Stimulated activated memory B cell treated with anti-CD40 and anti-IgM and Interleukin-4, amounts not matched to agents 10 μg/mL and 1 μg/mL and 100 μg/mL, for 72 hours (primary cell): ENCODE measurements at regions not wholly inside any gene's neighbourhood (a gene's known extent, or its start where the extent isn't known, plus 50 kb on each side); places are given as distances from the start of the nearest gene placed in this dataset.
A peak's percentile ranks its signal among the peaks of the same experiment; 100 is the strongest.

Experiments
- ATAC-seq: fragments of 150-1000 bp; cut with Tn5 transposase; 2 replicates; pipeline ENCODE4 v1.10.0; 2021
- H3K27ac Mint-ChIP-seq: one replicate; pipeline ENCODE4 v1.8.0; 2022; ENCODE audit warnings: mild to moderate bottlenecking, mixed read lengths
- H3K27me3 Mint-ChIP-seq: one replicate; pipeline ENCODE4 v1.8.0; 2022; ENCODE audit warnings: mixed read lengths
- H3K36me3 Mint-ChIP-seq: one replicate; pipeline ENCODE4 v1.8.0; 2022; ENCODE audit warnings: mixed read lengths
- H3K4me1 Mint-ChIP-seq: one replicate; pipeline ENCODE4 v1.8.0; 2022; ENCODE audit warnings: mixed read lengths
- H3K4me3 Mint-ChIP-seq: one replicate; pipeline ENCODE4 v1.8.0; 2022; ENCODE audit warnings: mild to moderate bottlenecking, moderate library complexity, mixed read lengths
- H3K9me3 Mint-ChIP-seq: one replicate; pipeline ENCODE4 v1.8.0; 2022; ENCODE audit warnings: mixed read lengths

DNA sequence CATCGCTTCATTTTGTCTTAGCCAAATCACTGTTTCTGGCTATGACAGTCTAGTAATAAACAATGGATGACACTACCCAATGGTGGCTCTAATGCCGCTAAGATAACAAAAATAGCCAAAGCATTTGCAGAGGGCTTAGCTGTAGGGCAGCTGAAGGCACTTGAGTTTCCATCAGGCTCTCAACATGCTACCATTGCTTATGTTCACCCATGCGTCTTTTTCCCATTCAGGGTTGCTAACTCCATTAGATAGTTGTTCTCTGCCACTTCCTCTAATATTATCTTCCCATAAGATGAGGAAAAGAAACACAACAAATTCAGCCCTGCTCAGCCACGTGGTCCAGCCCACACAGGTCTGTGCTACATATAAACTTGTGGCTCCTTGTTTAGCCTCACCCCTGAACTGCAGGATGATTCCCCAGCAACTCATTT is 159.6 kb downstream of the TOMM20 start:
- no peaks in the 10 kb centered on the region for H3K36me3 Mint-ChIP-seq
- H3K4me3 Mint-ChIP-seq = no peak overlapping the region
- no peaks in the 10 kb centered on the region for H3K27me3 Mint-ChIP-seq
- H3K4me1 Mint-ChIP-seq = peaks cover 35% of the 10 kb centered on the region
- no peak for ATAC-seq
- no peaks in the 10 kb centered on the region for H3K9me3 Mint-ChIP-seq
- peak overlapping the region; percentile 66 for H3K27ac Mint-ChIP-seq

DNA sequence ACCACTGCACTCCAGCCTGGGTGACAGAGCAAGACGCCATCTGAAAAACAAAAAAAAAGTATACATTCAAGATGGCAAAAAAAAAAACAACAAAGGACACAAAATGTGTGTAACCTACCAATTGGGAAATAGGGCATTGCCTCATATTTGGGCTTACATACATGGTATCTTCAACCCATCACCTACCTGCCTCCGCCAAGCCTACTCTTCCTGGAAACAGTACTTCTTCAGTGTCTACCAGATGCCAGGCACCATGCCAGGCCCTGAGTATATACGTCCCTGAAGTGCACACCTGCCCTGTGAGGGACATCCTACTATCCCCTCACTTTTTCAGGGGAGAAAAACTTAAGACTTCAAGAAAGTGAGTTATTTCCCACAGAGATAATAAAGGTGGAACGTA is 160.2 kb downstream of the TOMM20 start:
- Mint-ChIP-seq H3K4me3 (no peak overlapping the region), H3K4me1 (peaks cover 40% of the 10 kb centered on the region), H3K9me3 (no peaks in the 10 kb centered on the region), H3K36me3 (no peaks in the 10 kb centered on the region), H3K27me3 (no peaks in the 10 kb centered on the region), H3K27ac (peak overlapping the region; percentile 66)
- no peak for ATAC-seq

DNA sequence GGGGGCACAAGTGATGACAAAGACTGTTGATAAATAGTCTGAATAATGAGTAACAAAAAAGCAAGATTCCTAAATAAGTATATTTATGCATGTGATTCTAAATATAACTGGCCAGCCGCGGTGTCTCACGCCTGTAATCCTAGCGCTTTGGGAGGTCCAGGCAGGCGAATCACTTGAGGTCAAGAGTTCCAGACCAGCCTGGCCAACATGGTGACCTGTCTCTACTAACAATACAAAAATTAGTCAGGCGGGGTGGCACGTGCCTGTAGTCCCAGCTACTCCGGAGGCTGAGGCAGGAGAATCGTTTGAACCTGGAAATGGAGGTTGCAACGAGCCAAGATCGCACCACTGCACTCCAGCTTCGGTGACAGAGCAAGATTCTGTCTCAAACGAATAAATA is 161.5 kb downstream of the TOMM20 start:
- Mint-ChIP-seq H3K9me3 (no peaks in the 10 kb centered on the region), H3K27ac (no peak overlapping the region), H3K27me3 (no peaks in the 10 kb centered on the region), H3K4me1 (peaks cover 51% of the 10 kb centered on the region), H3K4me3 (no peak overlapping the region), H3K36me3 (no peaks in the 10 kb centered on the region)
- ATAC-seq = no peak

DNA sequence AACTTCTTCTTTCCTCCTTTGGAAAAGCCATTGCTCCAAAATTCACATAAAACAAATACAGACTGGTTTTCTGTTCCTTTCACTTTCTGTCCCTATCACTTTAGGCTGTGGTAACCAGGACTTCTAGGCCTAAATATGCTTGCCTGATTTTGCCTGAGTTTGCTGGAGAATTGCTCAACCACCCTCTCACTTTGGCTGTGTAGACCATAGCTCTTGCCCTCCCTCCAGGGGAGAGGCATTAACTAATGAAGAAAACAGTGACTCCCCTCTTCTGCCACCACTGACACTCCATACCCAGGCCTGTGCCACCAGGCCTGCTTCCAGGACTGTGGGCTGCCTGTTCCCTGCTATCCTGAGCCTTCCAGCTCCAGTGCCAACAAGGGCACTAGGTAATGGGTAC is 163.5 kb downstream of the TOMM20 start:
- H3K27ac Mint-ChIP-seq = peak overlapping the region; percentile 91
- no peaks in the 10 kb centered on the region for H3K36me3 Mint-ChIP-seq
- no peaks in the 10 kb centered on the region for H3K27me3 Mint-ChIP-seq
- no peaks in the 10 kb centered on the region for H3K9me3 Mint-ChIP-seq
- H3K4me3 Mint-ChIP-seq = no peak overlapping the region
- H3K4me1 Mint-ChIP-seq = peaks cover 61% of the 10 kb centered on the region
- ATAC-seq = no peak

DNA sequence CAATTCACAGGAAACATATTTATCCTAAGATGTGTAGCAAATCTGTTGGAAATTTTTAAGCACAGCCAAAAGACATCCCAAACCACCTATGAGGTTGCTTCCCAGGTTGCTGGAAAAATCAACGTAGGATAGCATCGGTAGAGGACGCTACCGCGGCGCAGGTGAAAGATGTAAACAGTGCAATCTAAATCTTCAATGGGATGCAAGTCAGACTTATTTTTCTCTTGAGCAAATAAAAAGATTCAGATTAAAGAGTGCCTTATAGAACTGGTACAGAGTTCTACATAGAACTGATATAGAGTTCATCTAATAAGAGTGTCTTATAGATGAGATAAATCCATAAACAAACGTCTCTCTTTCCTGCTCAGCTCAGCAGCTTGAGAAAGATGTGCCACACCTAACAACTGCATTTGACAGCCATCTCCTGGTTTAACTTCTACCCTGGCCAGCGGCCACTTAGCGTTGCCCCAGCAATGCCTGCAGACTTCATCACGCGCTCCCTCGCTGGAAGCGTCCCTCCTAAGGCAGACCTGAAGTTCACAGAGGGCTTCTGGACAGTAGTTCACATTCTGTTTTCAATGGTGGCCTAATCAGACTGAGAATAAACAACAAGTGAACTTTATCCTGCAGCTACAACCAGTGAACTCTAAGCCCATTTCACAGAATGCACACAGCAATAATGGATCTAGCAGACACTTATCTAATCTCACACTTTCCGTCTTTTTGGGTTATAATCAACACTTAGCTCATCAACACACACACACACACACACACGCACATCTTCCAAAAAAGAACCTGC is 164.5 kb downstream of the TOMM20 start:
- Mint-ChIP-seq H3K27ac (peak overlapping the region; percentile 91), H3K4me1 (peaks cover 66% of the 10 kb centered on the region), H3K27me3 (no peaks in the 10 kb centered on the region), H3K4me3 (no peak overlapping the region), H3K36me3 (no peaks in the 10 kb centered on the region), H3K9me3 (no peaks in the 10 kb centered on the region)
- ATAC-seq = no peak

- no peaks in the 10 kb centered on the region for H3K27me3 Mint-ChIP-seq
- no peaks in the 10 kb centered on the region for H3K36me3 Mint-ChIP-seq
- peak overlapping the region; percentile 91 for H3K27ac Mint-ChIP-seq
- peak; percentile 95 for ATAC-seq
- H3K4me3 Mint-ChIP-seq = peak overlapping the region; percentile 69
- peaks cover 68% of the 10 kb centered on the region for H3K4me1 Mint-ChIP-seq
- no peaks in the 10 kb centered on the region for H3K9me3 Mint-ChIP-seq
Measured at GRCh38 chr1:234963180-234963903, 165.3 kb downstream of the TOMM20 start.

GRCh38 chr1:234962340-234962989 is 166.2 kb downstream of the TOMM20 start:
- Mint-ChIP-seq H3K4me1 (peaks cover 70% of the 10 kb centered on the region), H3K4me3 (peak overlapping the region; percentile 69), H3K27ac (peak overlapping the region; percentile 91), H3K36me3 (no peaks in the 10 kb centered on the region), H3K27me3 (no peaks in the 10 kb centered on the region), H3K9me3 (no peaks in the 10 kb centered on the region)
- ATAC-seq = peak; percentile 81

- no peaks in the 10 kb centered on the region for H3K27me3 Mint-ChIP-seq
- no peaks in the 10 kb centered on the region for H3K9me3 Mint-ChIP-seq
- peak overlapping the region; percentile 91 for H3K27ac Mint-ChIP-seq
- peaks cover 75% of the 10 kb centered on the region for H3K4me1 Mint-ChIP-seq
- ATAC-seq = peak; percentile 57
- H3K4me3 Mint-ChIP-seq = peak overlapping the region; percentile 69
- H3K36me3 Mint-ChIP-seq = no peaks in the 10 kb centered on the region
Measured at GRCh38 chr1:234961456-234962339, 166.9 kb downstream of the TOMM20 start.

DNA sequence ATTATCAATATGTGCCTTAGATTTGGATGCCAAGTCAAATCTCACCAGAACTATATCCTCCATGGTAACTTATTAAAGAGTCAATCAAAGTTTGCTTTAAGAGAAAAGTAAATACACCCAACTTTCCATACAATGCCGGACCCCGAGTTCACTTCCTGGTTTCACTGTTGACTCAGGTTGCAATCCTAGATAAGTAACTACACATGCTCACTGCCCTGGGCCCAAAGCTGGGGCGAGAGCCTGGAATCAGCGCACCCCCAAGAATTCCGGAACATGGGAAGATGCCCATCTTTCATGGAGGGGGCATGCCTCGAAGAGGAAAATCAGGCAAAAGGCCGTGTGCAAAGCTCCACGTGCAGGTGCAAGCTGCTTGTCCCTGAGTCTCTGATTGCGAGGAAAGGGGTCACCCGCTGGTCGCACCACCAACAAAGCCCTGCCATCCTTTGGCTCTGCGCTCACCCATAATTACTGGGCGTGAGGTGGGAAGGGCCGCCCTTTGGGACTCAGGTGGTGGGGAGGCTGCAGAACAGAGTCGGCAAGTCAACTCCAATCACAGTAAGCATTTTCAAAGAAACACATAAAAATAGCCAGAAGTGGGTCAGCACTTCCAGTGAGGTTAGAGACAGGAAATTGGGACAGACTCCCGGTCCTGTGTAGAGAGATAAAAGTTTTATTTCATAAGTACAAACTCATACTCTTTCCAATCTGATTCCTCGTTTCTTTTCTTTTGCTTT is 167.7 kb downstream of the TOMM20 start:
- H3K4me1 Mint-ChIP-seq = peaks cover 76% of the 10 kb centered on the region
- H3K4me3 Mint-ChIP-seq = no peak overlapping the region
- H3K9me3 Mint-ChIP-seq = no peaks in the 10 kb centered on the region
- no peaks in the 10 kb centered on the region for H3K36me3 Mint-ChIP-seq
- no peak for ATAC-seq
- no peaks in the 10 kb centered on the region for H3K27me3 Mint-ChIP-seq
- H3K27ac Mint-ChIP-seq = peak overlapping the region; percentile 91

DNA sequence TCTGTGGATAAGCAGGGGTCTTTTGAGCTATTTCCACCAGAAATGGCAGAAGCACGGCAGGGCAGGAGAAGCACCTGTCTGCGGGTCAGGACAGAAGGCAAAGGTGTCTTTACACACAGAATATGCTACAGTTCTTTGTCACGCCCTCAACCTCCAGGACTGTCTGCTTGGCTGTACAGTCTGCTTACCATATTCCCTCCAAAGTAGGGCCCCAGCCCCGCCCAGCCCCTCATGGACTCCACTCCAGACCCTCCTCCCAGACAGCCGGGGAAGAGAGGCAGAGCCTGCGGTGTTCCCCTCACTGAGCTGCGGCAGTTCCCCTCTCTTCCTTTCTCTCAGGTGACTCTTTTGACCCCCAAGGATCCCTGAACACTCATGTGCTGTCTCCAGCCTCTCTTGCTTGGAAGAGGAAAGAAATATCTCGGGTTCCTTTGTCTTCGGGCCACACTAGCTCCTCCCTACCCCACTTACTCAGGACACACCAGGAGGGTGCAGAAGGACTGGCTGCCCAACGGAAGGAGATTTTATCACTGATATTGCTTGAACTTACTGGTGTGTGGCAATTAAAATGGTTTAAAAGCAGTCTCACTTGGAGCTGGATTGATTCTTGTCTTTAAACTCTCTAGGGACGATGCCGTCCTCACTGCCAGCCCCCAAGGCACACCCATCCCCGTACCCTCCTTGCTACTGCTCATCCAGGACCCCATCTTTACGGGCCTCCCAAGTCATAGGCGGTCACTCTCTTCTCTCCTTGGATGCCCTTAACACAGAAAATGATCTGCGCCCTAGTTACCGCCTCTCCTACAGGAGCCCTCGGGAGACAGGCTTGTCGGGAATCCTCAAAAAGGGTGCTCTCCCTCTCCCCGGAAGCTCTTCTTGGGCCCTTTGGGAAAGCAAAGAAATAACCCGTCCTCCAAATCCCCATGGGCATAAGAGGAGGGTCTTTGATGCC is 169.7 kb downstream of the TOMM20 start:
- Mint-ChIP-seq H3K4me1 (peaks cover 80% of the 10 kb centered on the region), H3K9me3 (no peaks in the 10 kb centered on the region), H3K36me3 (no peaks in the 10 kb centered on the region), H3K27me3 (no peaks in the 10 kb centered on the region), H3K4me3 (no peak overlapping the region), H3K27ac (peak overlapping the region; percentile 91)
- ATAC-seq = no peak

- H3K4me3 Mint-ChIP-seq = no peak overlapping the region
Measured at GRCh38 chr1:234958066-234958705, 170.5 kb downstream of the TOMM20 start.

GRCh38 chr1:234957330-234958065 is 171.1 kb downstream of the TOMM20 start:
- peaks cover 74% of the 10 kb centered on the region for H3K4me1 Mint-ChIP-seq
- H3K36me3 Mint-ChIP-seq = no peaks in the 10 kb centered on the region
- H3K27ac Mint-ChIP-seq = peak overlapping the region; percentile 63
- no peaks in the 10 kb centered on the region for H3K9me3 Mint-ChIP-seq
- ATAC-seq = no peak
- H3K4me3 Mint-ChIP-seq = no peak overlapping the region
- H3K27me3 Mint-ChIP-seq = no peaks in the 10 kb centered on the region

More at GRCh38 chr1:234958066-234958705, 170.5 kb downstream of the TOMM20 start:
- Mint-ChIP-seq H3K27me3 (no peaks in the 10 kb centered on the region), H3K36me3 (no peaks in the 10 kb centered on the region), H3K9me3 (no peaks in the 10 kb centered on the region), H3K27ac (no peak overlapping the region), H3K4me1 (peaks cover 80% of the 10 kb centered on the region)
- ATAC-seq = no peak
